ENCODE measurements at regions not wholly inside any gene's neighbourhood (a gene's known extent, or its start where the extent isn't known, plus 50 kb on each side); places are given as distances from the start of the nearest gene placed in this dataset.

DNA sequence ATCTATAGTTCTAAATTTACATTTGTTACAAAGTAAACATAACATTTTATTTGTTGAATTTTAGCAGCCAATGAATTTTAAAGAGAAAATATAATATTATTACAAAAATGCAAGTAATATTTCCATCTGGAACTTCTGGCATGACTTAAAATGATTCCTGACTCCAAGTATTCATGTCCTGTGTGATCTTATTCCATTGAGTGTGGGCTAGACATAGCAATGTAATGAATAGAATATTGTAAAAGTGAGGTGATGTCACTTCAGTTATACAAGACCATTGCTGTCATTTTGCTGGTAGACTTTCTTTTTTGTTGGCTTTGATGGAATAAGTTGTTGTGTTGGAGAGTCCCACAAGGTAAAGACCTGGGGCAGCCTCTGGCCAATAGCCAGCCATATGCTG, 912.2 kb upstream of the PIK3C3 start:
- DNase-seq (ENCODE audit: low spot score), result no peak

DNA sequence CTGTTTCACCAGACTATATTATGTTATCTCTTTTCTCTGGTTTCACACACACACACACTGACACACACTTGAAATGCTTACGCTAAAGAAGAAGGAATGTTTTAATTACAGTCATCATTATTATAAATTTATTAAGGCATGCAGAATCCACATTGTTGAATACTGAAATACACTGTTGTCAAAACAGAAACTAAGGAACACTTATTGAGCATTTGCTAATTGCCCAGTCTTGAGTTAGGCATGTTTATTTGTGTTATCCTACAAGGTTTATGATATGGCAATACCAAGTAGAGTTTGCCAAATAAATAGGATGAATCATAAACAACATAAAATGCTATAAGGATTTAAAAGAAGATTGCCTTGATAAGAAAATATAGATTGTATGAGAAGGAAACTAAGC, 917.0 kb upstream of the PIK3C3 start:
- DNase-seq (ENCODE audit: low spot score), result no peak

DNA sequence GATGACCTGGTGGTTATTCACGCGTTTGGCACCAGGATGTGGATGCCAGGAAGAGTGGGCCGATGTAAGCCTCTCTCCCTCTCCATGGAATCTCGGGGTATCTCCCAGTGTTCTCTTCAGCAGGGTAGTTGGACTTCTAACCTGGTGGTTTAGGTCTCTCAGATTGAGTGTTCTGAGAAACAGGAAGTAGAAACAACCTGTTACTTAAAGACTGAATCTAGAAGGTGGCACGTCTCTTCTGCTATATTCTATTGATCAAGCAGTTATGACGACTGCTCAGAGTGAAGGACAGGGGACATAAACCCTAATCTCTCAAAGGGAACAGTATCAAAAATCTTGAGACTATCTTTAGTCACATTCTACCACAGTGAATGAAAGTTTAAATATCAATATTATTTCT, 918.7 kb upstream of the PIK3C3 start:
- DNase-seq (ENCODE audit: low spot score), result no peak

DNA sequence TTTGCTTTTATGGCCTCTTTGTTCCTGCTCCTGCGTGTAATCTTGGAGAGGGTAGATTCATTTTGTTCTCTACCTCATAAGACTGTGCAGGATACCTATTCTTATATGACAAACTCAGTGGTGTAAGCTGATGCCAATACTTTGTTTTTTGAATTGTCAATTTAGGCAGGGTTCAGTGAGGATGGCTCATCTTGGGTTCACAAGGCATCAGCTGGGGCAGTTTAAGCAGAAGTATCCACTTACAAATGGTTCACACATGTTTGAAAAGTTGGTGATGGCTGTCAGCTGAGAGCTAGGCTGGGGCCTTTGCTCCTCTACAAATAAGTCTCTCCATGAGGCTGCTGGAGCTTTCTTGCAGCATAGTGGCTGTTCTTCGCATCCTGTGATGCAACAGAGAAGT, 920.6 kb upstream of the PIK3C3 start:
- DNase-seq (ENCODE audit: low spot score), result no peak

DNA sequence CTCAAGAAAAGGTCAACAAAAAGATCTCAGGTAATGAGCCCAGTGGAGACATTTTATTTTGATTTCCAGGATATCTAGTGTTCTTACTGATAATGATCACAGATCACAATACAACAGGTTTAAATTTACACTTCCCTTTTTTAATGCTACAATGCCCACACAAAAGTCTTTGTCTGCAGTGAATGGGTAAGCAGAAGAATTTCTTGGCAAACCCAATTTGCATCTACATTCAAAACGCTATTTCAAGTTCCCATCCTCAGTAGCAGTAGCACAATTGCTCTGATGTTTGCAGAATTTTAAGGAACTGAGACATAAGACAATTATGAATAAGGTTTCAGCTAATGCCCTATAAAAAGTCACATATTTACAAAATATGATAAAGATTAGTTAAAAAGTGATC, 929.4 kb upstream of the PIK3C3 start:
- no peak for DNase-seq (ENCODE audit: low spot score)

DNA sequence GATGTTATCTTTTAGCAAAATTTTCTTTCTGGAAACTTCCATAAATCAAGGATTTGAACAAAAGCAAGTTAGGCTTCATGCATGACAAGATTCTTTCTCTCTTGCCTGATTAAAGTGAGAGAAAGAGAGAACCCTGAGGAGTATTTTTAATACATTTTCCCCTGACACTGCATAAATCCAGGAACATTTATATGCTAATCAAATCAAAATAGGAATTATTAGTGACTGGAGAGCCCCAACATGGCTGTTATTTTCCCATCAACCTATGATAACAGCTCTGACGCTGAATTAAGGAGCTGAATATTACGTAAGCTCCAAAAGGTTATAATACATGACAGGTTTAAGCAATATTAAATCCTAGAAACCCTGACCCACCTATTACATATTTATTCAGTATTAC, 930.2 kb upstream of the PIK3C3 start:
- no peak for DNase-seq (ENCODE audit: low spot score)

DNA sequence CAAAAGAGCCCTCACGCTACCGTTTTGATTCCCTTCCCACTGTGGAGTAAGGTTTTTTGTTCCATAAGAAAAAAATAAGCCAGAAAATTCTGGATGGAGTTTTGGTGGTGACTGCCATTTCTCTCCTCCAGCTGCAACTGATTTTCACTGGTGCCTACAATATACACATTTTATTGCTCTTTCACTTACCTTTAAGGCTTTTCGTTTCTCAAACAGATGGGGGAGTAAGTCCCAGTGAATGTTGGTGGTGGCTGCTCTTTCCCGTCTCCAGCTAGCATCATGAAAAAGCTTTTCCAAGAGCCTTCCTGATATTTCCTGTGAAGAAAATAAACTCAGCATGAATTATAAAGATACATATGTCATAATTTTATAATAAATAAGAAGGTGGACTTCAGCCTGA, 932.5 kb upstream of the PIK3C3 start:
- DNase-seq (ENCODE audit: low spot score), result no peak

DNA sequence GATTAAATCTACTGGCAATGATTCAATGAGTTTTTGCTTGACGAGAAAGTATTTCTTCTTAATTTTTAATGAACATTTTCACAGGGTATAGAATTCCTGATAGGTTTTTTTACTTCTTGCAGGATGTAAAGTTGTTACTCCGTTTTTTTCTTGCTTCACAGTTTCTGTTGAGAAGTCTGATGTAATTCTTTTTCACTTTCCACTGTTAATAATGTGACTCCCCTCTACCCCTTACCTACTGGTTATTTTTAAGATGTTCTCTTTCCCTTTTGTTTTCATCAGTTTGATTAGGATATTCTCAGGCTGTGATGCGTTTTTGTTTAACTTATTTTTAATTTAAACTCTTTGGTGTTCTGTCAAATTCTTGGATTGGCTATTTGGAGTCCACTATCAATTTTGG, 933.9 kb upstream of the PIK3C3 start:
- no peak for DNase-seq (ENCODE audit: low spot score)

DNA sequence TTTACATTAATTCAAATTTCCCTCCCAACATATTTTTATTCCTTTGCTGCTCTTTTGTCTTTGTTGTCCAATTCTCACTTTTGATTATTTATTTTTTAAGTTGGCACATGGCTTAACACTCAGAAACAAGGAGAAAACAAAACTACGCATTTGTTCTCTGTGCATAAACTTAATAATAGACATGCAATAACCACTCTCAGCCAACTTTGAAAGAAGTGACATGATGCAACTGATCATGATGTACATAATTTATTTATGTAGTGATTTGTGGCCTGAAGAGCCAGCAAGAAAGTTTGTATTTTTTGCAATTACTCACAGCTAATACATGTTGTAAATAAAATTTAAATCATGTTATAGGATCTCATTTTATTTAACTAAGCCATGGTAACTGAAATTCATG, 942.8 kb upstream of the PIK3C3 start:
- DNase-seq (ENCODE audit: low spot score), result no peak

DNA sequence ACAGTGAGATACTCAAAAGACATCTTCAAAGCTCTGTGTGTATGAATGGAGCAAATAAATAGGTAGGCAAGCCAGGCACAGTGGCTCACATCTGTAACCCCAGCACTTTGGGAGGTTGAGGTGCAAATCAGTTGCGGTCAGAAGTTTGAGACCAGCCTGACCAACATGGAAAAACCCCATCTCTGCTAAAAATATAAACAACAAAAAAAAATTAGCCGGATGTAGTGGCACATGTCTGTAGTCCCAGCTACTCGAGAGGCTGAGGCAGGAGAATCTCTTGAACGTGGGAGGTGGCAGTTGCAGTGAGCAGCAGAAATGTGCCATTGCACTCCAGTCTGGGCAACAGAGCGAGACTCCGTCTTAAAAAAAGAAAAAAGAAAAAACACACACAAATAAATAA, 945.1 kb upstream of the PIK3C3 start:
- no peak for DNase-seq (ENCODE audit: low spot score)

DNA sequence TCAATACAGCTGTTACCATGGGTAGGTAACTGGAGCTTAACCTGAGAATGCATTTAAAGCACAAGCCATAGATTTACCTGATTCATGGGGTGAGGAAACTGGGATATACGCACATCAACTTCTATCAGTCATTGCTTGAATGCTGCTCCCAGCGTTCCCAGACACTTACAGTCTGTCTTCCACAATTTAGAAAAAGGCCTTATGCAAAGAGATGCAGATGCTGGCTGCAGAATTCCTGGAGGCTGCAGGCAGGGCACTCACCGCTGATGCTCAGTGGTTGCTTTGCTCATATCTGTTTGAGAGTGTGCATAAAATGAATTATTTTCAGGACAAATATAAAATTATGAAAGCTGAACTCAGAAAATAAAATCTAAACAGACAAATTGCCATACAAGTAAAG, 950.7 kb upstream of the PIK3C3 start:
- no peak for DNase-seq (ENCODE audit: low spot score)

DNA sequence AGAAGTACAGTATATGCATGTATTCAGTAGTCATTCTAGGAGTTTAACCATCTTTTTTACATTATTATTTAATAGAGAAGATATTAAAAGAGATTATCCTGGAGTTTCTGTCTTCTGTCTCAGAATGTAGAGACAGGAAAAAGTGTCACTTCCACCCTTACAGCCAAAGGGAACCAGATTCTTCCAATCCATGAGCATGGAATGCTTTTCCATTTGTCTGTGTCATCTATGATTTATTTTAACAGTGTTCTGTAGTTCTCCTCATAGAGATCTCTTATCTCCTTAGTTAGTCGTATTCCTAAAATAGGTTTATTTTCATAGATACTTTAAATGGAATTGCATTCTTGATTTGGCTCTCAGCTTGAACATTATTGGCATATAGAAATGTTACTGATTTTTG, 959.5 kb upstream of the PIK3C3 start:
- no peak for DNase-seq (ENCODE audit: low spot score)

DNA sequence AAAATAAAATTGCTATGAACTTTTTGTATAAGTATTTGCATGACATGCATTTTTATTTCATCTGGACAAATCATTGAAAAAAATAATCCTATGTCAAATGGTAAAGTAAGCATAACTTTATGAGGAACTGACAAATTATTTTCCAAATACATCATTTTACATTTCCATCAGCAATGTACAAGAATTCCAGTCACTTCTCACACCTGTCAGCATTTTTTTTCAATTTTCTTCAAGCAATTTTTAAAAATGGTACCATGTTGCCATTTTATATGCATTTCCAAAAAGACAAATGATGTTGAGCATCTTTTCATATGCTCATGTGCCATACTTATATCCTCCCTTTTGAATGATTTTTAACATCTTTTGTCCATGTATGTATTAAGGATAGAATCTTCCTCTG, 961.7 kb upstream of the PIK3C3 start:
- DNase-seq (ENCODE audit: low spot score), result no peak

DNA sequence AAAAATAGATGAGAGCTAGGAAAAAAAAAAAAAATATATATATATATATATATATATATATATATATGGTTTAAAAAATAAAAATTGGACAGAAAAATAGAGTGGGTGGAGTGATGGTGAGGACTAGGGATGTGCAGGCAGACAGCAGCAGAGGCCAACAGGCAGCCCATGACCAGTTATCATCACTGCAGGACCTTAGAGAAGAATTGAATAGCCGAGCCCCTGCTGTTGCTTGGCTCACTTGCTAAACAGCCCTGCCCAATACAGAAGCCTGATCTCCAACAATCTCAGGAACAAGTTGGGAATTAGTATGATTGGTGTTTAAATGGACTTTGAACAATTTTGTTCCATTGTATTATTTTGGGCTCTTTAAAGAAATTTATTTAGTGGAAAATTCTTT, 967.5 kb upstream of the PIK3C3 start:
- DNase-seq (ENCODE audit: low spot score), result no peak

DNA sequence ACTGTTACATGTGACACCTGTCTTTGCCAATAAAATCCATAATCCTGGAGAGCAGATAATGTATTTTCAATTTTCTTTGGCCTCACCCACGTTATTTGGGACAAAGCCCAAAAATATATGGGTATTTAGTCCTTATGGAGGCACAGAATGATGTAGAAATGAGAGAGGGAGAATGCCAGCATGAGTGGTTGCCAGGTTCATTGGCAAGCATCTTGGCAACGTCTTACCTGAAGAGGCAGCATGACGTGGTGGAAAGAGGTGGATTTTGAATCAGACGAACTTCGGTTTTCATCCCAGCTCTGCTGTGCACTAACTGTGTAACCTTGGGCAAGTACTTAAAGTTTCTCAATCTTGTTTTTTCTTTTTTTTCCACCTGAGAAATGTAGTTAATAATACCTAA, 969.6 kb upstream of the PIK3C3 start:
- DNase-seq (ENCODE audit: low spot score), result no peak

DNA sequence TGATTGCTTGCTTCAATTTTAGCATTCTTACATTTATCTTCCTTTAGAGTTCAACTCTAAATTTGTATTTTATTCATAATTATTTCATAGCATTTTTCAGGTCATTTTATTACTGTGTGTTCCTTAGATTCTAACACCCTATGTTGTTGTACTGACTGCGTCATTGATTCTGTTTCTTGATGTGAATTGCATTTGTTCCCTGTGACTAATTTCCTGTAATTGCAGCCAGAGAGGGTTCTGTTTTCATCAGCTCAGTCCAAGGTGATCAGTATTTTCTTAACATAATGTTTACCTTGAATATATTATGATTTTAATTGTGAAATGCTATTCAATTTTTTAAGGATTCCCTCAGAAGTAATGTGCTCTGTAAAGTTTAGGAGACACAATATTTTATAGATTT, 970.2 kb upstream of the PIK3C3 start:
- no peak for DNase-seq (ENCODE audit: low spot score)

DNA sequence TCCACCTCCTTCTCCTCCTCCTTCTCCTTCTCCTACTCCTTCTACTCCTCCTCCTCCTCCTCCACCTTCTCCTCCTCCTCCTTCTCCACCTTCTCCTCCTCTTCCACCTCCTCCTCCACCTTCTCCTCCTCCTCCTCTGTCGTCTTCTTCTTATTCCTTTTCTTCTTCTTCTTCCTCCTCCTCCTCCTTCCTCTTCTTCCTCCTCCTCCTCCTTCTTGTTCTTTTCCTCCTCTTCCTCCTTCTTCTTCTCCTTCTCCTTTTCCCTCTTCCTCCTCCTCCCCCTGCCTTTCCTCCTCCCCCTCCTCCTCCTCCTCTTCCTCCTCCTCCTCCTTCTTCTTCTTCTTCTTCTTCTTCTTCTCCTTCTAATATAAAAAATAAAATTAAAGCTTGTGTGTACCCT, 971.2 kb upstream of the PIK3C3 start:
- no peak for DNase-seq (ENCODE audit: low spot score)

DNA sequence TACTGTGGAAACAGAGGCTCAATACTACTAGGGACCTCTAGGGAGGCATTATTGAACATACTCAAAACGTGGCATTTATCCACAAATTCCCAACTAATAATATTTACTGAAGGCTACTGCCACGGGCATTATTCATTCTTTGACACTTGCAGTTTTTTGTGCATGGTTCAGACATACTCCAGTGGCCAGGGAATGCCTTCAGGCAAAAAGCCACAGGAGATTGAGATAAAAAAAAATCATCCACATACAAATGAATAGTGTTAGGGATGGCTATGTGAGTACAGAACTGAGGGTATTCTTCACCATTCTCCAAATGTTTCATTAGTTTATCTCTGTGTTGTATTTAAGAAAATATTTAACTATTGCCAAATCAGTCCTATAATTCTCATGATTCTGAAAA, 974.9 kb upstream of the PIK3C3 start:
- DNase-seq (ENCODE audit: low spot score), result no peak

DNA sequence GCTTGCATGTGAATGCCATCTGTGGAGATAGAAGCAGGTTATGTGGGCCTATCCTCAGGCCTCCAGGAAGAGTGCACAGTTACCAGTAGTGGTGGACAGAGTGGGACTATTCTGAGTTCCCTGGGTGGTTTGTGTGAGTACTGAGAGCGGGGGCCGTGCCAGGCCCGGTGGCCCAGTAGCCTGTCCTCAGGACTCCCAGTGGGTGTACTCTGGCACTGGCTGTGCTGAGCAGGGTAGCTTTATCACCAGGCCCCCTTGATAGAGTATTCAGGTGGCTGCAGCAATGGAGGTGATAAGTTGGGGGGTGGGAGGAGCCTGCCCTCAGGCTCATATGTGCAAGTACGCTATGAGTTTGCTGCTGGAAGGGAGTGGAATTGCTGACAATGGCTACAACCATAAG, 979.0 kb upstream of the PIK3C3 start:
- no peak for DNase-seq (ENCODE audit: low spot score)

DNA sequence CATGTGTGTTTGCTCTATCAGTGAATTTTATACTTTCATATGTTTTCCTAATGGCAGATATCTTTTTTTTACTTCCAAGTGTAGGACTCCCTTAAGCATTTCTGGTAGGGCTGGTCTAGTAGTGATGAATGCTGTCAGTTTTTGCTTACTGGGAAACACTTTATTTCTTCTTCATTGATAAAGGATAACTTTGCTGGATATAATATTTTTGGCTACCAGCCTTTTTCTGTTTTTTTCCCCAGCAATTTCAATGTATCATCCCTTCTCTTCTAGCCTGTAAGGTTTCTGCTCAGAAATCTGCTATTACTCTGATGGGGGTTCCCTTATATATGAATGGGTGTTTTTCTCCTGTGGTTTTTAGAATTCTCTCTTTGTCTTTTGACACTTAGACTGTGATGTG, 980.6 kb upstream of the PIK3C3 start:
- DNase-seq (ENCODE audit: low spot score), result no peak

DNA sequence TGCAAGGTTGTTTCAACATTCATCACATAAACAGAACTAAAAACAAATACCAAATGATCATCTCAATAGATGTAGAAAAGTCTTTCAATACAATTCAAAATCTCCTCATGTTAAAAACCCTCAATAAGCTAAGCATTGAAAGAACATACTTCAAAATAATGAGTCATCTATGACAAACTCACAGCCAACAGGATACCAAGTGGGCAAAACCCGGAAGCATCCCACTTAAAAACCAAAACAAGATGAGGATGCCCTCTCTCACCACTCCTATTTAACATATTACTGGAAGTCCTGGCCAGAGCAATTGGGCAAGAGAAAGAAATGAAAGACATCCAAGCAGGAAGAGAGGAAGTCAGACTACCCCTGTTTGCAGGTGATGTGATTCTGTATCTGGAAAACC, 992.2 kb upstream of the PIK3C3 start:
- DNase-seq (ENCODE audit: low spot score), result no peak

DNA sequence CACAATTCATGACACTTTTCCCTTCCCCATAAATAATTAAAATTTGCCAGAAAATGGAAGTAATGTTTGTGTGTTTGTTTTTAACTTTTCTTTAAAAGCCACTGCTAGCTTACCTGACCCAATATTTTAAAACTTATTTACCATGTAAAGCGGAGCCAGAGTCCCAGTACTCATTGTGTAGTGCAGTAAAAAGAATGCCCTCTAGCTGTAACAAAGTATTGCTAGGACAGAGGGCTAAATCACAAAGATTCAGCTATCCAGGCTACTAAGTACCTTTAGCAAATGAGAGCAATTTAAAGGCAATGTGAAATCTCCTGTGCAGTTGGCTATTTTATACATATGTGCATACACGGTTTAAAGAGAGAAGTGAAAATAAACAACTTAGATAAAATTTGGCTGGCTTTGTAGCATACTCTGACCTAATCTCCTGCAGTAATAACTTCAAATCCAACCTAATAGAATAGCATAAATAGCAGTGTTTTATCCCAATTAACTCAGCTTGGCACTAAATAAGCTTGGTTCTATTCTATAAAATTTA, 997.4 kb upstream of the PIK3C3 start:
- no peak for DNase-seq (ENCODE audit: low spot score)

DNA sequence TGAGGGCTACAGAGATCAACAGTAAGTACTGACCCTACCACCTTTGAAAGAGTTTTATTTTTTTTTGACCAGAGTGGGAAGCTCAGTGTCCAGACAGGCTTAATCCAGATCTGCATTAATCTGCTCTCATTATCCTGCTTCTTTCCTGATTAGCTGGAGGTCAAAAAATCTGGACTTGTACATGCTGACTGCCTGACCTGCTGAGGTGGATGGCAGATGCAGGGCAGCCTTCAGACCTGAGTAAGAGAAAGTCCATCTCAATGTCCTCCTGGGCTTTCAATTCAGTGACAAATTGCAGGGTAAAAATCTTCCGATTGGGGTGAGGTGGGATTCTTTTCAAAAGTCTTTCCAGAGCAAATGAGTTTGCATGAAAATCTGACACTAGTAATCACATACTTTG, 998.8 kb upstream of the PIK3C3 start:
- DNase-seq (ENCODE audit: low spot score), result no peak

DNA sequence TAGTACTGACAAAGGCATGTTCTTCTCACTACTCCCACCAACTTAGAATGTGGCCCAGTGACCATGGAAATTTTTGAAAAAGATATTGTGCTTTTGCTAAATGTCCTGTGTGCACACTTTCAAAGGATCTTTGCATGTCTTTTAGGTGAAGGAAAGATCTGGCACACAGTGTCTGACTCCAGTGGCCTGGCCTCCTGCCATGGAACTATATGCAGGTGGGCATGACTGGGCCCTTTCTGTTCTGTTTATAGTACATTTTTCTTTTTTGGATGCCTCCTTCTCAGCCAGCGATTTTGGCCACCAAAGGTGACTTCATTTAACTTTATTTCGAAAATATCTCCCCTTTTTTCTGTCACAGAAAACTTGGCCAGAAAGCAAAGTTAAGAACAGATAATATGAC, 999.7 kb upstream of the PIK3C3 start:
- DNase-seq (ENCODE audit: low spot score), result no peak

Data from CD4-positive, alpha-beta T cell treated with Interleukin-6 at 100 ng/mL for 8 hours (primary cell).